ENCODE measurements at regions not wholly inside any gene's neighbourhood (a gene's known extent, or its start where the extent isn't known, plus 50 kb on each side); places are given as distances from the start of the nearest gene placed in this dataset.

- TF ChIP-seq CTCF (IDR thresholded peaks at IDR 0.05; ENCODE audit: low read depth, low read length) = no peak
- H3K4me3 ChIP-seq (ENCODE audit: low read depth, low read length) = no peak overlapping the region
Measured at GRCh38 chr14:101616202-101616601, 54.9 kb downstream of the DIO3 start.

GRCh38 chr14:101619484-101619883, 58.2 kb downstream of the DIO3 start:
- H3K4me3 ChIP-seq (ENCODE audit: low read depth, low read length) = no peak overlapping the region
- no peak for TF ChIP-seq CTCF (IDR thresholded peaks at IDR 0.05; ENCODE audit: low read depth, low read length)

- H3K4me3 ChIP-seq (ENCODE audit: low read depth, low read length) = no peak overlapping the region
- TF ChIP-seq CTCF (IDR thresholded peaks at IDR 0.05; ENCODE audit: low read depth, low read length) = no peak
Measured at GRCh38 chr14:101620031-101620788, 58.9 kb downstream of the DIO3 start.

GRCh38 chr14:101620821-101621785, 59.8 kb downstream of the DIO3 start:
- TF ChIP-seq CTCF (IDR thresholded peaks at IDR 0.05; ENCODE audit: low read depth, low read length) = no peak
- H3K4me3 ChIP-seq (ENCODE audit: low read depth, low read length) = no peak overlapping the region

- TF ChIP-seq CTCF (IDR thresholded peaks at IDR 0.05; ENCODE audit: low read depth, low read length) = no peak
Measured at GRCh38 chr14:101622251-101623076, 61.2 kb downstream of the DIO3 start.

GRCh38 chr14:101623077-101623372, 61.7 kb downstream of the DIO3 start:
- H3K4me3 ChIP-seq (ENCODE audit: low read depth, low read length) = no peak overlapping the region
- TF ChIP-seq CTCF (IDR thresholded peaks at IDR 0.05; ENCODE audit: low read depth, low read length) = no peak

More at GRCh38 chr14:101622251-101623076, 61.2 kb downstream of the DIO3 start:
- no peak overlapping the region for H3K4me3 ChIP-seq (ENCODE audit: low read depth, low read length)
